ENCODE measurements at regions not wholly inside any gene's neighbourhood (a gene's known extent, or its start where the extent isn't known, plus 50 kb on each side); places are given as distances from the start of the nearest gene placed in this dataset.
A peak's percentile ranks its signal among the peaks of the same experiment; 100 is the strongest.

DNA sequence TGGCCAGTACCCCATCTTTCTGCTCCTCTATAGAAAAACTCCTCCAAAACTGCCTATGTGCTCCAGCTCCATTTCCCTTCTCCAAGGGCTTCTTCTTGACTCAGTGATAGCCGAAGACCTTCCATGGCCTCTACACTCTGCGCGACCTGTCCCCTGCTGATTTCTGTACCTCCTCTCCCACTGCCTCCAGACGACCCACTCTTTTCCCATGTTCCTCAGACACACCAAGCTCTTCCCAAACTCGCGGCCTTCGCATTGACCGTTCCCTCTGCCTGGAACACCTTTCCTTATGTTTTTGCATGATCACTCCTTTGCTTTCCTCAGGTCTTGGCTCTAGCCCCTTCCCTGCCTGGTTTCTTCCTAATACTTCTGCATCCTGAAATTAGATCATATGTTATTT, 255.6 kb upstream of the SDK2 start:
- Histone ChIP-seq H3K9me3 (no peaks in the 10 kb centered on the region), H3K36me3 (no peaks in the 10 kb centered on the region), H3K27ac (no peak overlapping the region), H3K4me1 (peaks cover 0 to 13% (median 0%) of the 10 kb centered on the region in 3 donors), H3K27me3 (peaks cover 89% of the 10 kb centered on the region), H3K4me3 (no peak overlapping the region)
- no peak for ATAC-seq
- TF ChIP-seq POLR2AphosphoS5 (IDR thresholded peaks at IDR 0.05), result no peak
- TF ChIP-seq, protein P1, sequence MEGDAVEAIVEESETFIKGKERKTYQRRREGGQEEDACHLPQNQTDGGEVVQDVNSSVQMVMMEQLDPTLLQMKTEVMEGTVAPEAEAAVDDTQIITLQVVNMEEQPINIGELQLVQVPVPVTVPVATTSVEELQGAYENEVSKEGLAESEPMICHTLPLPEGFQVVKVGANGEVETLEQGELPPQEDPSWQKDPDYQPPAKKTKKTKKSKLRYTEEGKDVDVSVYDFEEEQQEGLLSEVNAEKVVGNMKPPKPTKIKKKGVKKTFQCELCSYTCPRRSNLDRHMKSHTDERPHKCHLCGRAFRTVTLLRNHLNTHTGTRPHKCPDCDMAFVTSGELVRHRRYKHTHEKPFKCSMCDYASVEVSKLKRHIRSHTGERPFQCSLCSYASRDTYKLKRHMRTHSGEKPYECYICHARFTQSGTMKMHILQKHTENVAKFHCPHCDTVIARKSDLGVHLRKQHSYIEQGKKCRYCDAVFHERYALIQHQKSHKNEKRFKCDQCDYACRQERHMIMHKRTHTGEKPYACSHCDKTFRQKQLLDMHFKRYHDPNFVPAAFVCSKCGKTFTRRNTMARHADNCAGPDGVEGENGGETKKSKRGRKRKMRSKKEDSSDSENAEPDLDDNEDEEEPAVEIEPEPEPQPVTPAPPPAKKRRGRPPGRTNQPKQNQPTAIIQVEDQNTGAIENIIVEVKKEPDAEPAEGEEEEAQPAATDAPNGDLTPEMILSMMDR (IDR thresholded peaks at IDR 0.05), result no peak
- TF ChIP-seq POLR2A (IDR thresholded peaks at IDR 0.05), result no peak
- no peak for TF ChIP-seq EP300 (IDR thresholded peaks at IDR 0.05)
- WGBS, 2 donors (ENCODE audit: low coverage in 1 of 2), result 96 to 100% methylated on average over 3 to 8 of the region's 8 CpGs

DNA sequence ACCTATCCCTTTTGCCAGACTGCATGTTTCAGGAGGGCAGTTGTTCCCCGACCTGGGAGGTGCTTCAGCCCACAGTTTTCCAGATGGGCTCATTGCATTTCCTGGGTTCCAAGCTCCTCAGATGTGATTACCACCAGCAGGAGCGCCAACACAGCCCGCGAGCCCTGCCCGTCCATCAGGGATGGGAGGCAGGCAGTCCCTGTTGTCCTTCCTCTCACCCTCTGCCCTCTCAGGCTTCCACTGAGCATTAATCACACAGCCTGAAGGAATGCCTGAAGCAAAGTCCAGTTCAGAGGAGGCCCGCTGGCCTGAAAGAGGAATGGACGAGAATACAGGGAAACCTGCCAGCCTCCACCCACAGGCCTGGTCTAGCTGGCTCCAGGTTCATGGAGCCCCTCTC, 256.3 kb upstream of the SDK2 start:
- H3K27me3 ChIP-seq, result peaks cover 89% of the 10 kb centered on the region
- H3K9me3 ChIP-seq, result no peaks in the 10 kb centered on the region
- no peaks in the 10 kb centered on the region for H3K36me3 ChIP-seq
- no peak overlapping the region for H3K4me3 ChIP-seq
- TF ChIP-seq EP300 (IDR thresholded peaks at IDR 0.05) (no peak), POLR2AphosphoS5 (IDR thresholded peaks at IDR 0.05) (no peak), POLR2A (IDR thresholded peaks at IDR 0.05) (no peak)
- TF ChIP-seq, protein P1 (IDR thresholded peaks at IDR 0.05), result no peak
- no peak for ATAC-seq
- no peak overlapping the region for H3K27ac ChIP-seq
- peaks cover 0 to 13% (median 0%) of the 10 kb centered on the region in 3 donors for H3K4me1 ChIP-seq
- no CpG with 5 or more reads among the region's 7 CpGs for WGBS, 2 donors (ENCODE audit: low coverage in 1 of 2)

DNA sequence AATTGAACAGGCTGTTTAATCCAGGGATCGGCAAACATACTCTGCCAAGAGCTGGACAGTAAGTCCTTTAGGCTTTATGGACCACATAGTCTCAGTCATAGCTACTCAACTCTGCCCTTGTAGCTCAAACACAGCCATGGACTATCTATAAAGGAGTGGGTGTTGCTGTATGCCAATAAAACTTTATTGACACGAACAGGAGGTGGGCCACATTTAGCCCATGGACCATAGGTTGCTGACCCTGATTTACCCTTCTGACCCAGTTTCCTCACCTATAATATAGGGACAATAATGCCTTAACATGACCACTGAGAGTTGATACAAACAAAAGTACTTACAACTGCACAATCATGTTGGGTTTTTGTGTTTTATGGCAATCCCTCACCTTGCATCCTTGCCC, 257.0 kb upstream of the SDK2 start:
- no peak for ATAC-seq
- peaks cover 0 to 13% (median 0%) of the 10 kb centered on the region in 3 donors for H3K4me1 ChIP-seq
- H3K27ac ChIP-seq, result no peak overlapping the region
- no peaks in the 10 kb centered on the region for H3K36me3 ChIP-seq
- peaks cover 90% of the 10 kb centered on the region for H3K27me3 ChIP-seq
- H3K4me3 ChIP-seq, result no peak overlapping the region
- TF ChIP-seq EP300 (IDR thresholded peaks at IDR 0.05), result no peak
- no peaks in the 10 kb centered on the region for H3K9me3 ChIP-seq
- WGBS, 2 donors (ENCODE audit: low coverage in 1 of 2), result 80 to 92% methylated on average over 1 to 2 of the region's 2 CpGs

DNA sequence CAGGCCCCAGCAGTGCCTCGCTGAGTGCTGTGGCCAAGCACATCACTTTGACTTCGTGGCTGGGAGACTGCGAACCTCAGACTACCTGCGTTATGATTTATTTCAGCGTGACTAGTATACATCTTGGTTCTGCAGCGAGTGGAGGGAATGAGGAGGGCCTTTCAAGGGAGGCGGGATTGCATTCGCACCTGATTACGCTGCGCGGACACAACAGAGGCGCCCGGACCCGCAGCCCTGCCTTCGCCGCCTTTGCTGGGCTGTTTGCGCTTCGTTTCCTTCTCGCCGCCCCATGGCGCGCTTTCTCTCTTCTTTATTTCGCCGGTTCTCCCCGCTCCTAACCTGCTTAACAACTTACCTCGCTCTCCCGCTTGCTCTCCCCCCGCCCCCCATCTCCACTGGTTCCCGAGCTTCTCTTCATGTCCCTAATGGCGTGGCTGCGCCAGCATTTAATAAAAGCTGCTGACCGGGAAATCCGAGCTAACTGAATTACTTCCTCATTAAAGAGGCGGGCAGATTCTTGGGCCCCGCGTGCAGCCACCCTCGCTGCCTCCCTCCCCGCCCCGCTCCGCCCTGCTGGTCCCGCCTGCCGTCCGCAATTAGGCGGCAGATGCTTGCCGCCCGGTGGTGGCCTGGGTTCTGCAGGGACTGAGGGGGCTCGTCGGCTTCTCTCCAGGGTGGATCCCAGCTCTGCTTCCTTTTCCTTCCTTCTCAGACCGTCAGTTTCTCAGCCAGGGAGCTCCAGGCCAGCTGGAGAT, 257.6 kb upstream of the SDK2 start:
- H3K36me3 ChIP-seq, result no peaks in the 10 kb centered on the region
- H3K27ac ChIP-seq, result no peak overlapping the region
- peak overlapping the region in 1 of 2 donors; percentile 41 for H3K4me3 ChIP-seq
- no peak for ATAC-seq
- WGBS, 2 donors (ENCODE audit: low coverage in 1 of 2), result 10 to 20% methylated on average over 11 to 24 of the region's 49 CpGs
- peaks cover 90% of the 10 kb centered on the region for H3K27me3 ChIP-seq
- H3K9me3 ChIP-seq, result no peaks in the 10 kb centered on the region
- TF ChIP-seq EP300 (IDR thresholded peaks at IDR 0.05) (no peak), POLR2A (IDR thresholded peaks at IDR 0.05) (no peak), POLR2AphosphoS5 (IDR thresholded peaks at IDR 0.05) (no peak)
- TF ChIP-seq, protein P1 (IDR thresholded peaks at IDR 0.05), result no peak
- H3K4me1 ChIP-seq, result peaks cover 0 to 13% (median 0%) of the 10 kb centered on the region in 3 donors

DNA sequence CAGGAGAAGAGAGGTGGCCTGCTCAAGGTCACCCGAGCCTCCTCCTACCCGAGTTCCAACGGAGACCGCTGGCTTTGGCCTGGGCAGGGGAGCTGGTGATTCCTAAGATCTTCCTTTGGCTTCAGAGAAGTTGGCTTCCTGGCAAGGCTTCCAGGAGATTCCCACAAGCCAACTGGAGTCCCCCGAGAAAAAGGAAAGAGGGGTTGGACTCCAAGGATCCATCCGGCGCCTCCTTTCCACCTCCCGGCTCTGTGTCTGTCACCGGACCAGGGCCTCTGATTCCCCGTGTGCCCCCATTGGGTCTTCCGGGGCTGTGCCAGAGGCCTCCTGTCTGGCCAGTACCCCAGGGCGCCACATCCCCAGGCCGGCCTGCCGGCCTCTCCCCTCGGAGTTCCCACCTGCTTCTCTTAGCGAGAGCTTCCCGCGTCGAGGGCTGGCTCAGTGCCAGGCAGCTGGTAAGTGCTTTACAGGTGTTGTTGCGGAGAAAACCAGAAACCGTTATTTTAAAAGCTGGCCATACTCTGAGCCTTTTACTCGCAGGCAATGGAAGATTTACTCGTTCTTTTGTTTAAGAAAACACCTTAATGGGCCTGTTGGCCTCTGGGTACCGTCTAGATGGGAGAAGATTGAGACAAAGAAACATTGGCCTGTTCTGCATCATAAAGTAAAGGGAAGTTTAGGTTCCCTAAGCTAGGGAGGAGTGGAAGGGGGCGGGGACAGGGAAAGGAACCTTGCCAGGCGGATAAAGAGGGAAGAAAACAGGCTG, 258.4 kb upstream of the SDK2 start:
- TF ChIP-seq, protein P1 (IDR thresholded peaks at IDR 0.05), result no peak
- TF ChIP-seq POLR2A (IDR thresholded peaks at IDR 0.05) (no peak), EP300 (IDR thresholded peaks at IDR 0.05) (no peak), POLR2AphosphoS5 (IDR thresholded peaks at IDR 0.05) (no peak)
- H3K27me3 ChIP-seq, result peaks cover 98% of the 10 kb centered on the region
- H3K4me1 ChIP-seq, result peaks cover 0 to 13% (median 0%) of the 10 kb centered on the region in 3 donors
- H3K9me3 ChIP-seq, result no peaks in the 10 kb centered on the region
- no peaks in the 10 kb centered on the region for H3K36me3 ChIP-seq
- H3K27ac ChIP-seq, result no peak overlapping the region
- WGBS, 2 donors (ENCODE audit: low coverage in 1 of 2), result 51 to 57% methylated on average over 12 to 18 of the region's 26 CpGs
- no peak for ATAC-seq
- peak overlapping the region in 1 of 2 donors; percentile 41 for H3K4me3 ChIP-seq
